HEK293 (cell line): ENCODE measurements at regions not wholly inside any gene's neighbourhood (a gene's known extent, or its start where the extent isn't known, plus 50 kb on each side); places are given as distances from the start of the nearest gene placed in this dataset.

ENCODE experiments used
- CTCF ChIP-seq: fragments of 450-650 bp; formaldehyde crosslinking; IDR thresholded peaks from 2 replicates; pipeline ENCODE4 v1.5.1; 2016; ENCODE audit warnings: missing biosample characterization, missing genetic modification characterization
- MYNN ChIP-seq: fragments of 450-650 bp; formaldehyde crosslinking; IDR thresholded peaks from 2 replicates; pipeline ENCODE4 v1.5.1; 2016; ENCODE audit warnings: missing biosample characterization, missing genetic modification characterization, borderline replicate concordance
- TCF7L2 ChIP-seq: IDR thresholded peaks from 2 replicates; pipeline ENCODE4 v1.6.1; 2011; ENCODE audit warnings: low read depth, mild to moderate bottlenecking, inconsistent platforms, low read length, moderate library complexity, borderline replicate concordance
- ZBTB17 ChIP-seq: fragments of 450-650 bp; formaldehyde crosslinking; IDR thresholded peaks from 2 replicates; pipeline ENCODE4 v1.5.1; 2016; ENCODE audit warnings: missing biosample characterization, missing genetic modification characterization
- ZBTB7A ChIP-seq: fragments of 450-650 bp; formaldehyde crosslinking; IDR thresholded peaks from 2 replicates; pipeline ENCODE4 v1.5.1; 2016; ENCODE audit warnings: low read depth, missing biosample characterization, missing genetic modification characterization
- ZNF658 ChIP-seq: fragments of 450-650 bp; formaldehyde crosslinking; IDR thresholded peaks from 2 replicates; pipeline ENCODE4; 2016; ENCODE audit warnings: missing biosample characterization, missing genetic modification characterization
- TF ChIP-seq, protein P1 (sequence below): fragments of 450-650 bp; formaldehyde crosslinking; IDR thresholded peaks from 2 replicates; pipeline ENCODE4 v1.5.1; 2016; ENCODE audit warnings: missing biosample characterization, missing genetic modification characterization
- TF ChIP-seq, protein P2 (sequence below): fragments of 450-650 bp; formaldehyde crosslinking; optimal IDR thresholded peaks from 2 replicates; pipeline ENCODE3; 2016; ENCODE audit warnings: missing biosample characterization, mild to moderate bottlenecking, missing genetic modification characterization

- TF ChIP-seq CTCF (tag by site-specific recombination) = no peak
- TF ChIP-seq, protein P1, sequence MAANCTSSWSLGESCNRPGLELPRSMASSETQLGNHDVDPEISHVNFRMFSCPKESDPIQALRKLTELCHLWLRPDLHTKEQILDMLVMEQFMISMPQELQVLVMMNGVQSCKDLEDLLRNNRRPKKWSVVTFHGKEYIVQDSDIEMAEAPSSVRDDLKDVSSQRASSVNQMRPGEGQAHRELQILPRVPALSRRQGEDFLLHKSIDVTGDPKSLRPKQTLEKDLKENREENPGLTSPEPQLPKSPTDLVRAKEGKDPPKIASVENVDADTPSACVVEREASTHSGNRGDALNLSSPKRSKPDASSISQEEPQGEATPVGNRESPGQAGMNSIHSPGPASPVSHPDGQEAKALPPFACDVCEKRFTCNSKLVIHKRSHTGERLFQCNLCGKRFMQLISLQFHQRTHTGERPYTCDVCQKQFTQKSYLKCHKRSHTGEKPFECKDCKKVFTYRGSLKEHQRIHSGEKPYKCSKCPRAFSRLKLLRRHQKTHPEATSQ = no peak
- TF ChIP-seq, protein P2, sequence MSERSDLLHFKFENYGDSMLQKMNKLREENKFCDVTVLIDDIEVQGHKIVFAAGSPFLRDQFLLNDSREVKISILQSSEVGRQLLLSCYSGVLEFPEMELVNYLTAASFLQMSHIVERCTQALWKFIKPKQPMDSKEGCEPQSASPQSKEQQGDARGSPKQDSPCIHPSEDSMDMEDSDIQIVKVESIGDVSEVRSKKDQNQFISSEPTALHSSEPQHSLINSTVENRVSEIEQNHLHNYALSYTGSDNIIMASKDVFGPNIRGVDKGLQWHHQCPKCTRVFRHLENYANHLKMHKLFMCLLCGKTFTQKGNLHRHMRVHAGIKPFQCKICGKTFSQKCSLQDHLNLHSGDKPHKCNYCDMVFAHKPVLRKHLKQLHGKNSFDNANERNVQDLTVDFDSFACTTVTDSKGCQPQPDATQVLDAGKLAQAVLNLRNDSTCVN = no peak
- TF ChIP-seq ZBTB7A (tag by site-specific recombination) = no peak
- no peak for TF ChIP-seq ZBTB17 (tag by site-specific recombination)
- TF ChIP-seq TCF7L2 = no peak
- no peak for TF ChIP-seq ZNF658 (tag by site-specific recombination)
- no peak for TF ChIP-seq MYNN (tag by site-specific recombination)
These were observed 121.1 kb downstream of the GPR63 start for GRCh38 chr6:96716221-96716620.
